PFSK-1 (cell line): ENCODE measurements at regions not wholly inside any gene's neighbourhood (a gene's known extent, or its start where the extent isn't known, plus 50 kb on each side); places are given as distances from the start of the nearest gene placed in this dataset.

Experiments used
- FOXP2 ChIP-seq: optimal IDR thresholded peaks from 2 replicates; pipeline ENCODE3; 2011; ENCODE audit warnings: borderline replicate concordance, control low read depth, inconsistent platforms; ENCODE audit not compliant: insufficient read depth; ENCODE audit errors: extremely low read length, extremely low read depth
- POLR2AphosphoS5 ChIP-seq: IDR thresholded peaks from 2 replicates; pipeline ENCODE4 v1.6.1; 2012; ENCODE audit warnings: low read depth, mild to moderate bottlenecking, control low read depth, low read length, moderate library complexity
- REST ChIP-seq, 2 experiments: IDR thresholded peaks; 2 replicates each; pipeline versions ENCODE4 v1.6.1 to v1.8.0; 2011 to 2012; ENCODE audit warnings: low read depth in 2 of 2, low read length in 2 of 2, control low read depth in 1 of 2, inconsistent platforms in 1 of 2, mild to moderate bottlenecking in 1 of 2, moderate library complexity in 1 of 2; ENCODE audit not compliant: insufficient read depth in 1 of 2
- SIN3A ChIP-seq: IDR thresholded peaks from 2 replicates; pipeline ENCODE4 v1.6.1; 2012; ENCODE audit warnings: mild to moderate bottlenecking, low read length, moderate library complexity, borderline replicate concordance; ENCODE audit not compliant: insufficient read depth
- TAF1 ChIP-seq: IDR thresholded peaks from 2 replicates; pipeline ENCODE4 v1.6.1; 2012; ENCODE audit warnings: low read length, control low read depth, borderline replicate concordance; ENCODE audit not compliant: insufficient read depth

- TF ChIP-seq TAF1 (no peak), REST (IDR thresholded peaks at IDR 0.05; ENCODE audit: insufficient read depth in 1 of 2, low read depth in 2 of 2, low read length in 2 of 2) (no peak), FOXP2 (no peak), POLR2AphosphoS5 (no peak), SIN3A (no peak)
These were observed 101.1 kb upstream of the TAB2 start for GRCh38 chr6:149216459-149216858.

- TF ChIP-seq REST (IDR thresholded peaks at IDR 0.05; ENCODE audit: insufficient read depth in 1 of 2, low read depth in 2 of 2, low read length in 2 of 2) (no peak), TAF1 (no peak), FOXP2 (no peak), SIN3A (no peak), POLR2AphosphoS5 (no peak)
These were observed 100.0 kb upstream of the TAB2 start for GRCh38 chr6:149217466-149217888.

- TF ChIP-seq REST (IDR thresholded peaks at IDR 0.05; ENCODE audit: insufficient read depth in 1 of 2, low read depth in 2 of 2, low read length in 2 of 2) (no peak), TAF1 (no peak), SIN3A (no peak), POLR2AphosphoS5 (no peak), FOXP2 (no peak)
These were observed 99.0 kb upstream of the TAB2 start for GRCh38 chr6:149218471-149218870.

- no peak for TF ChIP-seq REST (IDR thresholded peaks at IDR 0.05; ENCODE audit: insufficient read depth in 1 of 2, low read depth in 2 of 2, low read length in 2 of 2)
- TF ChIP-seq FOXP2 = no peak
- TF ChIP-seq TAF1 = no peak
- TF ChIP-seq SIN3A = no peak
- no peak for TF ChIP-seq POLR2AphosphoS5
These were observed 98.6 kb upstream of the TAB2 start for GRCh38 chr6:149218915-149219314.
